ENCODE measurements at regions not wholly inside any gene's neighbourhood (a gene's known extent, or its start where the extent isn't known, plus 50 kb on each side); places are given as distances from the start of the nearest gene placed in this dataset.
"Not testable (repeated sequence)": the region's sequence is repeated elsewhere in the genome, so short reads cannot be mapped to it uniquely, and the experiment has no call there.

- Histone ChIP-seq H3K36me3 (ENCODE audit: control insufficient read depth, insufficient read depth, low read length) (no peaks in the 10 kb centered on the region), H3K4me3 (replicated peaks; ENCODE audit: low read depth, low read length) (no peak overlapping the region), H3K27me3 (replicated peaks; ENCODE audit: control insufficient read depth, insufficient read depth, low read length) (peaks cover 2% of the 10 kb centered on the region; the same call in 1 of the 2 replicates)
- peak; percentile 14 for DNase-seq (ENCODE audit: extremely low read depth, insufficient read length)
- no peak for TF ChIP-seq CTCF (IDR thresholded peaks at IDR 0.05; ENCODE audit: insufficient read depth, low read length, poor library complexity, severe bottlenecking)
Observed at GRCh38 chr12:13536219-13536910, 339.8 kb downstream of the EMP1 start.

DNA sequence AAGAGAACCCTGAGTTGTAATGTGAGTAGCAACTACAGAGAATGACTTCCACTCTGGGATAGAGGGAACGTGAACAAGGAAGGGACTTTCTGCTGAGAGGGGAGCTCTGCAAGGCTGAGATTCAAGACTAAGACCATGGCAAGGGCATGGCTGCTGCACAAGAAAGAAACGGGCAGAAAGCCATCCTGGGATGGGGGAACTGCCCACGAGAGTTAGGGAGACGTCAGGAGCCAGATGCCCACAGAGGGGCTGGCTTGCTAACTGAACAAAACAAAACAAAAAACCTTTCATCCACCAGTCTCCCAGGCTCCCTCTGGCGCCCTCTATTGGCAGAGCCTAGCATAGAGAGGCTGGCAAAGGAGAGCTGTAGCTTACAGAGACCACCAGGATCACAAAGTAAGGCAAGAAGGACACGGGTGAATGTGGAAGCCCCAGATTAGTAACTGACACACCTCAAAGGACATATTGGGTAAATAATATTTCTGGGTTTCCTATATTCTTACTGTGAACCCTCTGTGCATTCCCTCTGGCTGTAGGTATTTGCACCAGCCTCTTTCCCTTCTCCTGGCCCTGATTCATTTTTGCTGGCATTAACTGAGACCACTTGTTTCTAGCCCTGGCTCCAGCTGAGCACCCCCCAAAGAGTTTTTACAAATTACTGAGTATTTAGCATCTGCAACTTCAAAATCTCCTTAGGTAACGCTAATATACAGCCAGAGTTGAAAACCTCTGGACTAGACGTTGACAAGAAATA lies 338.3 kb downstream of the EMP1 start:
- DNase-seq (ENCODE audit: extremely low read depth, insufficient read length): peak; percentile 12
- TF ChIP-seq CTCF (IDR thresholded peaks at IDR 0.05; ENCODE audit: insufficient read depth, low read length, poor library complexity, severe bottlenecking): peak; percentile 99
- no peaks in the 10 kb centered on the region for H3K36me3 ChIP-seq (ENCODE audit: control insufficient read depth, insufficient read depth, low read length)
- peaks cover 2% of the 10 kb centered on the region; the same call in 1 of the 2 replicates for H3K27me3 ChIP-seq (replicated peaks; ENCODE audit: control insufficient read depth, insufficient read depth, low read length)
- no peak overlapping the region for H3K4me3 ChIP-seq (replicated peaks; ENCODE audit: low read depth, low read length)

- Histone ChIP-seq H3K36me3 (ENCODE audit: control insufficient read depth, insufficient read depth, low read length) (no peaks in the 10 kb centered on the region), H3K27me3 (replicated peaks; ENCODE audit: control insufficient read depth, insufficient read depth, low read length) (peaks cover 2% of the 10 kb centered on the region; the same call in 1 of the 2 replicates), H3K4me3 (replicated peaks; ENCODE audit: low read depth, low read length) (no peak overlapping the region)
- no peak for TF ChIP-seq CTCF (IDR thresholded peaks at IDR 0.05; ENCODE audit: insufficient read depth, low read length, poor library complexity, severe bottlenecking)
- no peak for DNase-seq (ENCODE audit: extremely low read depth, insufficient read length)
Observed at GRCh38 chr12:13534242-13534641, 337.7 kb downstream of the EMP1 start.

- Histone ChIP-seq H3K27me3 (replicated peaks; ENCODE audit: control insufficient read depth, insufficient read depth, low read length) (peaks cover 2% of the 10 kb centered on the region; the same call in 1 of the 2 replicates), H3K4me3 (replicated peaks; ENCODE audit: low read depth, low read length) (no peak overlapping the region), H3K36me3 (ENCODE audit: control insufficient read depth, insufficient read depth, low read length) (no peaks in the 10 kb centered on the region)
- no peak for TF ChIP-seq CTCF (IDR thresholded peaks at IDR 0.05; ENCODE audit: insufficient read depth, low read length, poor library complexity, severe bottlenecking)
- DNase-seq (ENCODE audit: extremely low read depth, insufficient read length): no peak
Observed at GRCh38 chr12:13530966-13531365, 334.4 kb downstream of the EMP1 start.

GRCh38 chr12:13526185-13526921 lies 329.8 kb downstream of the EMP1 start:
- H3K36me3 ChIP-seq (ENCODE audit: control insufficient read depth, insufficient read depth, low read length); H3K27me3 ChIP-seq (replicated peaks; ENCODE audit: control insufficient read depth, insufficient read depth, low read length); H3K4me3 ChIP-seq (replicated peaks; ENCODE audit: low read depth, low read length); DNase-seq (ENCODE audit: extremely low read depth, insufficient read length): not testable (repeated sequence)

Measured in GM06990 (cell line).